GM18951 (cell line): ENCODE measurements at regions not wholly inside any gene's neighbourhood (a gene's known extent, or its start where the extent isn't known, plus 50 kb on each side); places are given as distances from the start of the nearest gene placed in this dataset.

Experiments
- POLR2A ChIP-seq: IDR thresholded peaks from 4 replicates; pipeline ENCODE4 v1.6.1; 2011; ENCODE audit warnings: mild to moderate bottlenecking; ENCODE audit not compliant: insufficient read length, insufficient read depth; ENCODE audit errors: extremely low read depth
- in situ Hi-C: fragments of 300-500 bp; cut with MboI; formaldehyde crosslinking; loops from one replicate; pipeline ENCODE4 v1.12.0; 2022; ENCODE audit warnings: low sequenced_read_pairs, mixed read lengths, inconsistent platforms; ENCODE audit not compliant: unreplicated experiment

DNA sequence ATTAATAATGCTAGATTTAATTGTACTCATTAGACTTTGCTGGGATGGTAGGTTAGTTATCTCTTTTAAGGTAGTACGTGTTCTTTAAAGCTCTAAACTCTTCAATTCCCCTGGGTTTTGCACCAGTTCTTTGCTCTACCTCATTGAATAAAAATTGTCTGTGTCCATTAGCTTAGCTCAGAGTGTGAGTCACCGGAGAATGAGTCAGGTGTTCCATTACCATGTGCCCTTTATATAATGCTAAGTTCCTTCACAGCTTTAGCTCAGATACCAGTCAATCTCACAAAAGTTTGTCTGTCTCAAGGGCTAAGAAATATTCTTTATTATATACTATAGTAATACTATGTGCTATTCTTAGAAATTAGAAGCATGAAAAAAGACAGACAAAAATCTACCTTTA is 339.4 kb downstream of the PRELID2 start:
- in situ Hi-C loops: no loop called here
- no peak for TF ChIP-seq POLR2A

DNA sequence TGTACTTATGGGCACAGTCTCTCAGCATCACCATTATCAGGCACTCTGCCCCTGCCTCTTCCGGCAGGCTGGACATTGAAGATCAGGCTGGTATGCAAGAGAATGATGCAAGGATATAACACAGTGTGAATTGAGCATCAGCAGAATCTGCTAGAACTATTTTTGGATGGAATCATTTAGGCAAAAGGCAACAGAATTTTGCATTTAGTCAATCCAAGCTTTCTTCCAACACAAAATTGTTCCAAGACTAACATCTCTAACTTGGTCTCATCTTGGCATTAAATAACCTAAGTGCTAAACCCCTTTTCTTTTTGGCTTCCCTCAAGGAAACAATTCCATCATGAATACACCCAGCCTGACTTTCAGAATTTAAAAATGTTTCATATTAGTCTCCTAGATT is 339.9 kb downstream of the PRELID2 start:
- in situ Hi-C loops: no loop called here
- no peak for TF ChIP-seq POLR2A

DNA sequence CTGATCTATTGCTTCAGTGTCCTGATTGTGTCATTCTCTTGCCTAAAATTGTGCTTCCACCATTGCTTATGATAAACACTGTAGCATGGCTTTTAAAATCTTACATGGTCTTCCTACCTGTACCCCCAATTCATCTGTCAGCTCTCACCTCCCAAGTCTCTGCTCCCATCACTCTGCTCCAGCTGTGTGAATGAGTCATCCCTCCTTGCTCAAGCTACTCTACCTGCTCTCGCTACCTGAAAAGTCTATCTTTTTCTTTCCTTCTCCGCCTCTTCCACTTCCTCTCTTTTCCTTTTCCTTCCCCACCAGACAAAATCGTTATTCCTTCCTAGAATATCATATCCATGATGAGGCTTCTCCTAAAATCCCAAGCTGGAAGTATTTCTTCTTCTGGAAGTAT is 341.7 kb downstream of the PRELID2 start:
- TF ChIP-seq POLR2A: no peak
- in situ Hi-C loops: no loop called here

DNA sequence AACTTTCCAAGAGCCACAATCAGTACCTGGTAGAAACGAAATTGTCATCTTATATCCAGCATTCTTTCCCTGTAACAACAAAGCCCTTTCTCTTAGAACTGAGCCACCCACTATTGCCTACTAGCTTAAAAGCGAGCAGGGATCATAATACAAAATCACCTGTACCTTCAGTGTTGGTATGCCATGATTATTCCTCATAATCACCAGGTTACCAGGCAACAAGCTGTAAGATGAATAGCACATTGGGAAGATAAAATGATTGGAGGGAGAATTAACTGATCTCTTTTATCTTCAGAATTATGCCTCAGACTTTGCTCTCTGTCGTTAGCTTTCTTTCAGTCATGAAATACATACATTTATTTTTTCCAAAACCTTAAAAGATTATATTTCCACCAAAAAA is 345.6 kb downstream of the PRELID2 start:
- in situ Hi-C loops: loop anchor here (10.0 kb wide), 1 partner anchor 1305 kb away; no protein-coding TSS in a partner anchor

DNA sequence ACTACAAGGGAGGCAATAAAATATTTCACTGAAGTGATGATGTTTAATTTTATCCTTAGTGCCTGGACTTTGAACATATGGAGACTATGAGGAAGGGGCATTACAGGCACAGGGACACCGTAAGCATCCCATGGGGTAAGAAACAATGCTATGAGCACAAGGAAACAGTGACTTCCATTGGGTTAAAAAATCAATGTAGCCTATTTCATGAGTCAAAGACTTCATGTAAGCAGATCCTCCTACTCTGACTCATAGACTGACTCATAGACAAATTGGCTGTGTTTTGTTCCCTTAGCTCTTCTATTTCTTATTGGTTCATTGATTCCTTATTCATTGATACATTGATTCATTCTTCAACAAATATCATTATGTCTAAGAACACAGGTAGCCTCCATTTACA is 351.0 kb downstream of the PRELID2 start:
- in situ Hi-C loops: loop anchor here (10.0 kb wide), 1 partner anchor 1311 kb away; no protein-coding TSS in a partner anchor
- TF ChIP-seq POLR2A: no peak

More for the DNA sequence above, 345.6 kb downstream of the PRELID2 start:
- no peak for TF ChIP-seq POLR2A

DNA sequence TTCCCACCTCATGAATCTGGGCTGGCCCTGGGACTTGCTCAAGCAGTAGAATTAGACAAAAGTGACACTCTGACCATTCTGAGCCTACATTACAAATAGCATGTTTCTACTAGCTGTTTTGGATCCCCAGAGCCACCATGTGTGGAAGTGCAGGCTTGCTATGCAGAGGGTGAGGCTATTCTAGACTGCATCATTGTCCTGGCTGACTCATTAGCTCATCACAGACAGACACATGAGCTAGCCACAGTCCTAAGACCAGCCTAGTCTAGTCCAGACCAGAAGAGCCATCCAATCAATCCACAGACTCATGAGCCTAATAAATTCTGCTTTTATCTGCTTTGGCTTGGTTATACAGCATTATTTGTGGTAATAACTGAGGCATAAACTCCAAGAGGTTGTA is 351.9 kb downstream of the PRELID2 start:
- in situ Hi-C loops: loop anchor here (10.0 kb wide), 1 partner anchor 1312 kb away; no protein-coding TSS in a partner anchor
- TF ChIP-seq POLR2A: no peak

DNA sequence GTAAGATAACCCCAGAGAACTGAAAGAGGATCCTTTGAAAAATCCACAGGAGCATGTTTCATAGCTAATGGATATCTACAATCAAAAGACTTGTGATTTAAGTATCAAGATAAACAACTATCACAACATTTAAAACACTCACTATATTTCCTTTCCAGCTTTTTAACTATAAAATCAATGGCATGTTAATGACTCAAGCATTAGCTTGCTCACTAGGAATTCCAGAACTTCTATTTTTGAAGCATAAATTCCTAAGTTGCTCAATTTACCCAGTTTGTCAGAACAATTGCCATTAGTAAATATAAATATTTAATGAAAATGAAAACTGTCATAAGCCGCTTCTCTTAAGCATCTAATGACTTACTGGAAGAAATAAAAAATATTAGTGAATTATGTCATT is 355.3 kb downstream of the PRELID2 start:
- no peak for TF ChIP-seq POLR2A

DNA sequence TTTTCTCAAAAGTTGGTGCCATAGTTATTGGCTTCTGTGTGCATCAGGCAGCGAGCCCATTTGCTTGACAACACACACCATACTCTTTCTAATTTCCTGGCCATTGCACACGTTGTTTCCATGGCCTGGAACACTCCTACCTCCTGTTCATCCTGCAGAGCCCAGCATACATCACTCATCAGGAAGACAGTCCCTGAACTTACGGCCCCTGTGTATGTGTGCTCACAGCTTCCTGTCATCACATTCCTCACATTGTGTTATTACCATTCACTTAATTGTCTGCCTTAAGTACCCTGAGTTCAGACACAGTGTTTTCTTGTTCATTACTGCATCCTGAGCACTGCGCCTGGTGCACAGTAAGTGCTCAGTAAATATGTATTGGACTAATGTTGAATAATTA is 355.9 kb downstream of the PRELID2 start:
- in situ Hi-C loops: no loop called here
- no peak for TF ChIP-seq POLR2A

More for the DNA sequence above, 355.3 kb downstream of the PRELID2 start:
- in situ Hi-C loops: loop anchor here (10.0 kb wide), 1 partner anchor 1315 kb away; no protein-coding TSS in a partner anchor

DNA sequence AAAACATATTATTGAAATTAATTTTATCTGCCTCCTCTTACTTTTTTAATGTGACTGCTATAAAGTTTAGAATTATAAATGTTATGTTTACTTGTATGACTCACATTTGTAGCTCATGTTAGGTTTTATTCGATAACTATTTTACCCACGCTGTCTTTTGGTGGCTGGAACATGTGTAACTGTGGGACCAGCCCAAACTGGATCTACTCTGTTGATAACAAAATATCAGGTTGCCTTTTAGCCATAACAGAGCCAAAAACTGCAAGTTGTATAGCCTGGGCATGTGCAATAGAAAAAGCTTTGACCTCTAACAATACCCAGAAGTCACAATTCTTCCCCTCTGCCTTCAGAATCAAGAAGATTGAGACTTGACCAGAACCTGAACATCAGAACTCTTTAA is 356.5 kb downstream of the PRELID2 start:
- TF ChIP-seq POLR2A: no peak
- in situ Hi-C loops: no loop called here

DNA sequence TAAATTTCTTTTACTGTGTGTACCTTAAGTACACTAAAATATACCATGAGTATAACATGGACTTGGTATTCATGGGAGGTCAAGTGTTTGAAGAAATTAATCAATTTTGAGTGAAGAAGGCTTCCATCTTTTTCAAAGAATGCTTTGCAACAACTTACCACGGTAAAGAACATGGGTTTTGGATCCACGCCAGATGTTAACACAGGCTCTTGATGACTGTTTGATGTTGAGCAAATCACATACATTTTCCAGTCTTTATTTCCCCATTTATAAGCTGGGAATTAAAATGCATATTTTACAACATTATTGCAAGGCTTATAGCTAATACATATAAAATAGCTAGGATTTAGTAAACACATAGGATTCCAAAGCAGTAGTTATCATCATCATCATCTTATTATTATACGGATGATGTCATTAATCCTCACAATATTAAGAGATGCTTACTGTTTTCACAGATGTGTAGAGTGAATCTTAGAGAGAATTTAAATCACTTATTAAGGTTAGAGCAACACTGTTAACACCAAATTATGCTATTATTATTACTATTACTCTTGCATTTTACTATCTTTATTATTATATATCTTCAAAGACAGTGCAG is 362.0 kb downstream of the PRELID2 start:
- in situ Hi-C loops: no loop called here
- no peak for TF ChIP-seq POLR2A

DNA sequence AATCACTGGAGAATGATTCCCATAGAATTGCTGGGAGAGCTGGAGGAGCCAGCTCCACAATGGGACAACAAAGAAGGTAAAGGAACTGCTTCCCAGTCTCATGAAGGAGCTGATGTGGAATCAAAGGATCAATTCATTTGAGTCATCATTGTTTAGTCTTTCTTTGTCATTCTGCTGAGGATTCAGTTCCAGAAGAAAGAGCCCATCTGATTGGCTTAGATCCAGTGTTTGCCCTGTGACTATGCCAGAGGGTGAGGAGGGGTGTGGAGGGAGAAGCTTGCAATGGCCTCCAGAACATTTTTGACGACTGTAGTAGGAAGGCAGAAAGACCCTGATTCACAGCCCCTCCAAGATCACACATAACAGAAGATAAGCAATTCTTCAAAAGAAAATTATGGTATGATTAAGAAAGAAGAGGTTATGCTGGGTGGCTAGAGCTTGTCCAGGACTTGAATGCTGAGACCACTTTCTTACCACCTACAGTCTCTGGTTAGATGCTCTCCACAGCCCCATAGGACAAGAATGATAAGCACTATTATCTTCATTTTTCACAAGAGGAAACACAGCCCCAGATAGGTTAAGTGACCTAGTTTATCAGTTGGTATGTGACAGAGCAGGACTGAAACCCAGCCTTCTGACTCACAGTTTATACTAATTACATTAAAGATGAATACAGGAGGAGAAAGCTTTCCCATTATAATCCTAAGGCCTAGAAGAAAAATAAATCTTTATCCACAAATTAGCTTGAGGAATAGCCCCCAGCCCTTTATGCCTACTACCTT is 363.1 kb downstream of the PRELID2 start:
- in situ Hi-C loops: no loop called here
- TF ChIP-seq POLR2A: no peak

DNA sequence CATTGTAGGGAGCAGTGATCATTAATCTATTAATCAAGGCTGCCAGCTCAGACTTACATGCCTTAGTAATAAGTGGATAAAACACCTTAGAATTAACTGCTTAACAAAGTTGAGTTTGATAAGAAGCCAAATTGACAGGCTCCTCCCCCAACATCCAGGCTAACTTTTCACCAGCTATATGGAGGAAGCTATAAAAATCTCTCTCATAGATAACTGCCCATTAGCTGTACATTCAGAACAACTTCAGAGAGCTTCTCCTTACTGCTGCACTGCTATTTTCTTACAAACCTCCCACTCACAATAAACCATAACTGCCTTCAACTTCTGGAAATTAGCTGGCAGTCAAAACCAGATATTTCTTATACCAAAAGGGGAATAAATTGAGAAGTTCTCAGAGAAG is 364.1 kb downstream of the PRELID2 start:
- TF ChIP-seq POLR2A: no peak
- in situ Hi-C loops: no loop called here

DNA sequence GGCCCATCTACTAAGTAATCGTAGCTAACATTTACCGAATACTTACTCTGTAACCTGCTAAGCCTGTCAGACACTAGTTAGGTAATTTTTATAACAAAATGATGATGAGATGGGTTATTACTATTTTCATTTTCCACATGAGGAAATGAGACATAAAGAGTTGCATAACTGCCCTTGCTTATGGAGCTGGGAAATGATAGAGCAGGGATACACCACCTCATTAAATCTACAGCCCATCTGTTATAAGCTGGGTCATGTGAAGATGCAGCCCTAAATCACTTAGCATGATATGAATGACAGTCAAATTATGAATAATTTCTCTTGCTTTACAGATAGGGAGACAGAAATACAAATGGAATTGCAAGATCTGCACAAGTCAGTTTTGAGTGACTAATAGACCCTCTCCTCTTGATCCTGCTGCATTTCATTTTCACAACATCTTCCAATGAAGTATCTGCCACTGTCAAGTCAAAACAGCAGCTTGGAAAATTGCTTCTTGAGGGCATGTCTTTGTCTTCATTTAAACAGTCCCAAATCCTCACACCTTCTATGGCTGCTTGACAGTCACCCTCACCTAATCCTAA is 364.7 kb downstream of the PRELID2 start:
- in situ Hi-C loops: no loop called here
- no peak for TF ChIP-seq POLR2A

DNA sequence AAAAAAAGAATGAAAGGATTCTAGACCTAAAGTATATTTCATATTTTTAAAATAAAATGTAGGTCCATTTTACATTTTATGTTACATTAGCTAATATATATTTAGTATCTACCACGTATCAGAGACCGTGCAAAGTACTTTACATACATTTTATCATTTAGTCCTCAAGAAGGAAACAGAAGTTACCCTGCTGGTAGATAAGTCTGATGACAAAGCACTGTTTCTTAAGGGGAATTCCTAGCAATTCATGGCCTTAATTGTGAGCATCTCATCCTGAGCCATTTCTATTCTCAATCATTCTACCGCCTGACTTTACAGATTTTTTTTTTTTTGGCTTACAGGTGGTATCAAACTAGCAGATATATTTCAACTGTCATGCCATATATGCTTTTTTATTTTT is 367.7 kb downstream of the PRELID2 start:
- TF ChIP-seq POLR2A: no peak
- in situ Hi-C loops: no loop called here
